GM19351 (cell line): ENCODE measurements at regions not wholly inside any gene's neighbourhood (a gene's known extent, or its start where the extent isn't known, plus 50 kb on each side); places are given as distances from the start of the nearest gene placed in this dataset.
"Not testable (repeated sequence)": the region's sequence is repeated elsewhere in the genome, so short reads cannot be mapped to it uniquely, and the experiment has no call there.

Experiments used
- ATAC-seq: cut with Tn5 transposase; IDR thresholded peaks from one replicate; pipeline ENCODE4 v1.9.1; 2021; ENCODE audit warnings: mild to moderate bottlenecking, moderate library complexity; ENCODE audit not compliant: unreplicated experiment

- ATAC-seq = no peak
Measured at GRCh38 chr11:23134627-23135026, 274.4 kb upstream of the CCDC179 start.

GRCh38 chr11:23138761-23139160 is 278.5 kb upstream of the CCDC179 start:
- no peak for ATAC-seq

GRCh38 chr11:23143022-23143421 is 282.7 kb upstream of the CCDC179 start:
- no peak for ATAC-seq

- ATAC-seq = no peak
Measured at GRCh38 chr11:23151819-23152218, 291.5 kb upstream of the CCDC179 start.

- ATAC-seq = no peak
Measured at GRCh38 chr11:23155503-23155902, 295.2 kb upstream of the CCDC179 start.

GRCh38 chr11:23164022-23164421 is 303.7 kb upstream of the CCDC179 start:
- ATAC-seq = no peak

GRCh38 chr11:23166376-23166775 is 306.1 kb upstream of the CCDC179 start:
- ATAC-seq = no peak

- no peak for ATAC-seq
Measured at GRCh38 chr11:23179609-23180008, 319.3 kb upstream of the CCDC179 start.

- ATAC-seq = no peak
Measured at GRCh38 chr11:23181022-23181807, 320.9 kb upstream of the CCDC179 start.

GRCh38 chr11:23192256-23192655 is 332.0 kb upstream of the CCDC179 start:
- ATAC-seq = no peak

- ATAC-seq = no peak
Measured at GRCh38 chr11:23201936-23202522, 341.8 kb upstream of the CCDC179 start.

GRCh38 chr11:23202611-23203010 is 342.3 kb upstream of the CCDC179 start:
- ATAC-seq = no peak

GRCh38 chr11:23205156-23205871 is 345.0 kb upstream of the CCDC179 start:
- ATAC-seq = no peak

- no peak for ATAC-seq
Measured at GRCh38 chr11:23206741-23207336, 346.6 kb upstream of the CCDC179 start.

- ATAC-seq = no peak
Measured at GRCh38 chr11:23211221-23211620, 350.9 kb upstream of the CCDC179 start.

GRCh38 chr11:23212807-23213206 is 352.5 kb upstream of the CCDC179 start:
- no peak for ATAC-seq

GRCh38 chr11:23217072-23217471 is 356.8 kb upstream of the CCDC179 start:
- no peak for ATAC-seq

GRCh38 chr11:23220086-23220485 is 359.8 kb upstream of the CCDC179 start:
- not testable (repeated sequence) for ATAC-seq

- no peak for ATAC-seq
Measured at GRCh38 chr11:23221366-23221765, 361.1 kb upstream of the CCDC179 start.

- ATAC-seq = no peak
Measured at GRCh38 chr11:23226331-23227077, 366.2 kb upstream of the CCDC179 start.

- no peak for ATAC-seq
Measured at GRCh38 chr11:23227078-23227445, 366.8 kb upstream of the CCDC179 start.
